ENCODE measurements at regions not wholly inside any gene's neighbourhood (a gene's known extent, or its start where the extent isn't known, plus 50 kb on each side); places are given as distances from the start of the nearest gene placed in this dataset.

DNA sequence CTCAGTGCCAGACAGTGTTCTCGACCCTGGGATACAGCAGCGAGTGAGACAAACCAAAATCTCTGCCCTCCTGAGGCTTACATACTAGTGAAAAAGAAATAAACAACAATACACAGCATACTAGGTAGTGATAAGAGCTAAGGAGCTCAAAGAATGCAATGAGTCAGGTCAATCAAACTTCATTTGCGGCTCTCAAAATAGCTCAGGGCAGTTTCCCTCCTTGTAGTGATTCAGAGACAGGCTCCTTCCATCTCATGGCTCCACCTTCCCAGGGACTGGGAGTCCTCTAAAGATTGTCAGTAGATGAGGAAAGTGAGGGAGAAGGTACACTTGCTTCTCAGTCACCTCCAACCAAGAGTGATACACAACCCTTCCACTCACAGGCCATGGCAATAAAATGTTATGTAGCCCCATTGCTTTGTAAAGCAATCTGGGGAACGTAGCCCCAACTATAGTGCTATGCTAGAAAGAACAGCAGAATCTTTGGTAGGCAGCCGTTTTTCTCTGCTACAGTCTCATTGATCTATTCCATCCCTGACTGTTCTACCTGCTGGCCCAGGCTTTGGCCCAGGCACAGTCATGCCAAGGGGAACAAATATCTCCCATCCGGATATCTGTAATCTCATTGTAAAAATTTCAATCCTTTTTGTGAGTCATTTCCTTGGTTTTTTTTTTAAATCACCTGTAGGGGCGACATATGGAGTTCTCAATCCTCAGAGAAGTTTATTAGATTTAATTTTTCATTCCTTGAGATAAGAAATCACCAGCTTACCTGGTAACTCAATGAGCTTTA is 183.1 kb upstream of the S100G start:
- TF ChIP-seq POLR2AphosphoS5 (IDR thresholded peaks at IDR 0.05; ENCODE audit: low read depth, low read length) (no peak), POLR2A (IDR thresholded peaks at IDR 0.05; ENCODE audit: low read depth, low read length) (no peak)
